GM18861 (cell line): ENCODE measurements at regions not wholly inside any gene's neighbourhood (a gene's known extent, or its start where the extent isn't known, plus 50 kb on each side); places are given as distances from the start of the nearest gene placed in this dataset.

Experiments used
- ATAC-seq: cut with Tn5 transposase; IDR thresholded peaks from one replicate; pipeline ENCODE4 v1.9.1; 2021; ENCODE audit not compliant: unreplicated experiment

GRCh38 chr2:16566701-16567100, 98.9 kb downstream of the CYRIA start:
- no peak for ATAC-seq

GRCh38 chr2:16565481-16565880, 100.2 kb downstream of the CYRIA start:
- ATAC-seq = no peak

GRCh38 chr2:16561676-16562075, 104.0 kb downstream of the CYRIA start:
- no peak for ATAC-seq

GRCh38 chr2:16561251-16561650, 104.4 kb downstream of the CYRIA start:
- no peak for ATAC-seq

GRCh38 chr2:16559278-16560067, 106.2 kb downstream of the CYRIA start:
- ATAC-seq = no peak

GRCh38 chr2:16554060-16554583, 111.5 kb downstream of the CYRIA start:
- ATAC-seq = no peak

- ATAC-seq = no peak
Measured at GRCh38 chr2:16553226-16553625, 112.4 kb downstream of the CYRIA start.

GRCh38 chr2:16552202-16552601, 113.4 kb downstream of the CYRIA start:
- no peak for ATAC-seq

- ATAC-seq = no peak
Measured at GRCh38 chr2:16548036-16548435, 117.6 kb downstream of the CYRIA start.

GRCh38 chr2:16546128-16546754, 119.4 kb downstream of the CYRIA start:
- no peak for ATAC-seq

GRCh38 chr2:16538707-16539106, 126.9 kb downstream of the CYRIA start:
- ATAC-seq = no peak

GRCh38 chr2:16537347-16537746, 128.3 kb downstream of the CYRIA start:
- ATAC-seq = no peak

- no peak for ATAC-seq
Measured at GRCh38 chr2:16526193-16526592, 139.4 kb downstream of the CYRIA start.

GRCh38 chr2:16525265-16525887, 140.3 kb downstream of the CYRIA start:
- ATAC-seq = no peak

- ATAC-seq = no peak
Measured at GRCh38 chr2:16523711-16524110, 141.9 kb downstream of the CYRIA start.

- ATAC-seq = no peak
Measured at GRCh38 chr2:16522031-16522831, 143.4 kb downstream of the CYRIA start.

GRCh38 chr2:16520891-16521290, 144.7 kb downstream of the CYRIA start:
- no peak for ATAC-seq

GRCh38 chr2:16515696-16516095, 149.9 kb downstream of the CYRIA start:
- ATAC-seq = no peak

- no peak for ATAC-seq
Measured at GRCh38 chr2:16513626-16514025, 152.0 kb downstream of the CYRIA start.

GRCh38 chr2:16511041-16511440, 154.6 kb downstream of the CYRIA start:
- no peak for ATAC-seq

- no peak for ATAC-seq
Measured at GRCh38 chr2:16509042-16509441, 156.6 kb downstream of the CYRIA start.
